Parathyroid adenoma (tissue), 2 donors: ENCODE measurements at regions not wholly inside any gene's neighbourhood (a gene's known extent, or its start where the extent isn't known, plus 50 kb on each side); places are given as distances from the start of the nearest gene placed in this dataset.
"Not testable (repeated sequence)": the region's sequence is repeated elsewhere in the genome, so short reads cannot be mapped to it uniquely, and the experiment has no call there.

Source experiments
- H2AFZ ChIP-seq: fragments of 300-600 bp; sonication (generic); one replicate; pipeline ENCODE4 v1.7.0; 2017; ENCODE audit warnings: antibody characterized with exemption, mild to moderate bottlenecking
- H3K27ac ChIP-seq: fragments of 300-600 bp; sonication (generic); one replicate; pipeline ENCODE4 v1.7.0; 2017
- H3K27me3 ChIP-seq: fragments of 300-600 bp; sonication (generic); one replicate; pipeline ENCODE4 v1.7.0; 2017; ENCODE audit warnings: low read length; ENCODE audit not compliant: control insufficient read depth, insufficient read depth
- H3K36me3 ChIP-seq: fragments of 300-600 bp; sonication (generic); one replicate; pipeline ENCODE4 v1.7.0; 2017; ENCODE audit warnings: low read length; ENCODE audit not compliant: control insufficient read depth, insufficient read depth
- H3K4me1 ChIP-seq: fragments of 300-600 bp; sonication (generic); one replicate; pipeline ENCODE4 v1.7.0; 2017; ENCODE audit warnings: control low read depth
- H3K4me2 ChIP-seq: fragments of 300-600 bp; sonication (generic); one replicate; pipeline ENCODE4 v1.7.0; 2017; ENCODE audit warnings: low read length
- H3K4me3 ChIP-seq: fragments of 300-600 bp; sonication (generic); one replicate; pipeline ENCODE4 v1.7.0; 2017; ENCODE audit warnings: low read depth, low read length
- H3K79me2 ChIP-seq: fragments of 300-600 bp; sonication (generic); one replicate; pipeline ENCODE4 v1.7.0; 2017; ENCODE audit warnings: control low read depth
- H3K9ac ChIP-seq: fragments of 300-600 bp; sonication (generic); one replicate; pipeline ENCODE4 v1.7.0; 2017; ENCODE audit warnings: mild to moderate bottlenecking
- H3K9me3 ChIP-seq: fragments of 300-600 bp; sonication (generic); one replicate; pipeline ENCODE4 v1.7.0; 2017; ENCODE audit warnings: low read length; ENCODE audit not compliant: control insufficient read depth
- TF ChIP-seq, protein P1 (sequence below): fragments of 300-600 bp; sonication (generic); IDR thresholded peaks from one replicate; pipeline ENCODE4 v1.7.0; 2017; ENCODE audit warnings: antibody characterized with exemption, mild to moderate bottlenecking
- donor health status: primary hyperparathyroidism.

DNA sequence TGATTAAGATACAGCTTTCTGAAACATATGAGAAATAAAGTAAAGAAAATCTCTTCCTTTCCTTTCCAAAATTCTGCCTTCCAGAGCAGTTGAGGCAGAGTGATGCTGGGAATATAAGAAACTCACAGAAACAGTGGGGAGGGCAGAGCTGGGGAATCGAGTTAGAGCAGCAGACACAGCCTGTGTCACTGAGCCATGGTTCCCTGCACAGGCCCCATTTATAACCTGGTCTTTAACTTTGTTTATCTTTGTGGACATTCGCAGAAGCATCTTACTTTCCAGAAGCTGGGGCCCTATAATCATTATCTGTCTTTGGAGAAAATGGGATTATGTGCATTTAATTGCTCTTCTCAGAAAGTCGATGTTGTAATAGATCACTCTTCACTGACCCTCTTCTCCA is 349.1 kb downstream of the SETD4 start:
- TF ChIP-seq, protein P1, sequence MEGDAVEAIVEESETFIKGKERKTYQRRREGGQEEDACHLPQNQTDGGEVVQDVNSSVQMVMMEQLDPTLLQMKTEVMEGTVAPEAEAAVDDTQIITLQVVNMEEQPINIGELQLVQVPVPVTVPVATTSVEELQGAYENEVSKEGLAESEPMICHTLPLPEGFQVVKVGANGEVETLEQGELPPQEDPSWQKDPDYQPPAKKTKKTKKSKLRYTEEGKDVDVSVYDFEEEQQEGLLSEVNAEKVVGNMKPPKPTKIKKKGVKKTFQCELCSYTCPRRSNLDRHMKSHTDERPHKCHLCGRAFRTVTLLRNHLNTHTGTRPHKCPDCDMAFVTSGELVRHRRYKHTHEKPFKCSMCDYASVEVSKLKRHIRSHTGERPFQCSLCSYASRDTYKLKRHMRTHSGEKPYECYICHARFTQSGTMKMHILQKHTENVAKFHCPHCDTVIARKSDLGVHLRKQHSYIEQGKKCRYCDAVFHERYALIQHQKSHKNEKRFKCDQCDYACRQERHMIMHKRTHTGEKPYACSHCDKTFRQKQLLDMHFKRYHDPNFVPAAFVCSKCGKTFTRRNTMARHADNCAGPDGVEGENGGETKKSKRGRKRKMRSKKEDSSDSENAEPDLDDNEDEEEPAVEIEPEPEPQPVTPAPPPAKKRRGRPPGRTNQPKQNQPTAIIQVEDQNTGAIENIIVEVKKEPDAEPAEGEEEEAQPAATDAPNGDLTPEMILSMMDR, result no peak
- Histone ChIP-seq H2AFZ (no peak overlapping the region), H3K27ac (no peak overlapping the region), H3K9ac (no peak overlapping the region), H3K27me3 (no peaks in the 10 kb centered on the region), H3K36me3 (no peaks in the 10 kb centered on the region), H3K4me2 (no peak overlapping the region), H3K4me1 (no peaks in the 10 kb centered on the region), H3K4me3 (no peak overlapping the region), H3K79me2 (no peaks in the 10 kb centered on the region), H3K9me3 (no peaks in the 10 kb centered on the region)

DNA sequence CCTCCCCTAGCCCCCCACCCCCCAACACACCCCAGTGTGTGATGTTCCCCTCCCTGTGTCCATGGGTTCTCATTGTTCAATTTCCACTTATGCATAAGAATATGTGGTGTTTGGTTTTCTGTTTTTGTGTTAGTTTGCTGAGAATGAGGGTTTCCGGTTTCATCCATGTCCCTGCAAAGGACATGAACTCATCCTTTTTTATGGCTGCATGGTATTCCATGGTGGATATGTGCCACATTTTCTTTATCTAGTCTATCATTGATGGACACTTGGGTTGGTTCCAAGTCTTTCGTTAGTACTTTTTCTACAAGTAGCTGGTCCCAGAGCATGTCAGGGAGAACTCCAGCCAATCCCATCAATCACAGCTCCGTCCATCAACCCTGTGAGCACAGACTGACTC is 350.3 kb downstream of the SETD4 start:
- H3K9ac ChIP-seq, H3K4me1 ChIP-seq, H3K9me3 ChIP-seq, H2AFZ ChIP-seq, H3K4me3 ChIP-seq, H3K4me2 ChIP-seq, H3K79me2 ChIP-seq, H3K27ac ChIP-seq, H3K36me3 ChIP-seq, H3K27me3 ChIP-seq: not testable (repeated sequence)

DNA sequence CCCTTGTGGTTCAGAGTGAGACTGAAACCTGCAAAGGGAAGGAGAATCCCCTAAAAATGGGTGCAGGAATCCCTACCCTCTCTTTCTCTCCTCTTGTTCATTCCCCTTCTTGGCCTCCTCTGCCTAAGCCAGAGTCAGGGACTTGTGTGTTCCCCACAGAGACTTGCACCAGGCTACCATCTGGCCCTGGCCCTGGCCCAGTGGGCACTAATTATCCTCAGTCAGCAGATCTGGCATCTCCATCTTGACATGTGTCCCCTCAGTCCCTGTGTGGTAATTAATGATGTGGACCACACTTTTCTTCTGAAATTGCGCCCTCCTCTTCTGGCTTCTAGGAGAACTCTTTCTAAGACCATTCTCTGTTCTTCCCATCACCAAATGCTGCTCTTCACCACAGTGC is 354.4 kb downstream of the SETD4 start:
- H3K27me3 ChIP-seq, result no peaks in the 10 kb centered on the region
- no peaks in the 10 kb centered on the region for H3K9me3 ChIP-seq
- TF ChIP-seq, protein P1, result no peak
- no peak overlapping the region for H3K27ac ChIP-seq
- no peak overlapping the region for H3K4me2 ChIP-seq
- H2AFZ ChIP-seq, result no peak overlapping the region
- H3K9ac ChIP-seq, result no peak overlapping the region
- no peak overlapping the region for H3K4me3 ChIP-seq
- no peaks in the 10 kb centered on the region for H3K4me1 ChIP-seq
- H3K79me2 ChIP-seq, result no peaks in the 10 kb centered on the region
- H3K36me3 ChIP-seq, result no peaks in the 10 kb centered on the region

DNA sequence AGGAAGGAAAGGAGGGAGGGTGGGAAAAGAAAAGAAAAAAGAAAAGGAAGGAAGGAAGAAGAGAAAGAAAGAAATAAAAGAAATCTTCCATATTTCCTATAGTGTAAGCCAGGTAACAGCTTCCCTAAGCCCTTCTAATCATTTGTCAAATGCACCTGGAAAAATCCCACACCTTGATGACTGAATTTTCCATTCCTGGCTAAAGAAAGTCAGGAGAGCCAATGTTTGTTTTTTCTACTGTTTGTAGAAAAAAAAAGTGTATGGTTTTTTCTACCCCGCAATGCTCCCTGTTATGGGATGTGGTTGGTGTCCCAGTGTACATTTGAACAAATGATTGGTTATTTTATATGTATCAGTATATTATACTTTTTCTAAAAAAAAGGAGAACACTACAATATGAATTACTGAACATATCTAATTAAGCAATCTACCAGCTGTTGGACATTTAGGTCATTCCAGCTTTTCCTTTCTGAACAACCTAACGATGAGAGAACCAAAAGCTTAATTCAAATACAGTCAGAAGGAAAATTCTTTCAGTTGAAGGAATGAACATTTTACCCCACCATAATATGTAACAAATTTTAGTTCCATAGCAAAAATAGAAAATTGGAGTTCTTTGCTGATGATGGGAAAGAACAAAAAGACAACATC is 355.0 kb downstream of the SETD4 start:
- H3K4me2 ChIP-seq, result no peak overlapping the region
- no peak overlapping the region for H3K27ac ChIP-seq
- H3K36me3 ChIP-seq, result no peaks in the 10 kb centered on the region
- H3K4me1 ChIP-seq, result no peaks in the 10 kb centered on the region
- no peaks in the 10 kb centered on the region for H3K79me2 ChIP-seq
- no peak overlapping the region for H3K9ac ChIP-seq
- H3K9me3 ChIP-seq, result no peaks in the 10 kb centered on the region
- H2AFZ ChIP-seq, result no peak overlapping the region
- TF ChIP-seq, protein P1, result no peak
- no peak overlapping the region for H3K4me3 ChIP-seq
- no peaks in the 10 kb centered on the region for H3K27me3 ChIP-seq

DNA sequence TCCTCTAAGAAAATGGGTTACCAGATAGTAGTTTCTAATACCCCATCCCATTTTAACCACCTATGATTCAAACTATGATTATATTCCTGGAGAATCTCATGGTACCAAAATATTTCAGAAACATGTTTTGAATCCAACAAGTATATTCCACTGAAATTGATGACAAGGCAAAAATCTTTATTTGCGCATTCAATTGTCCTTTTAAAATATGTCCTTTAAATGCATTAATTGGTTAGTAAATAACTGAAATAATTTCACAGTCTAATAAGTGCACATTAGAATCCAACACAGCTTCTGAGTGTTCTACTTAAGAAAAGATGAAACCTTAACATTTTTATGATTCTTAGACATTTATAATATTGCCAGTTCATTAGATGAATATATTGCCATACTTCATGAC is 356.6 kb downstream of the SETD4 start:
- H3K36me3 ChIP-seq, result no peaks in the 10 kb centered on the region
- H3K4me3 ChIP-seq, result no peak overlapping the region
- no peaks in the 10 kb centered on the region for H3K9me3 ChIP-seq
- TF ChIP-seq, protein P1, result no peak
- no peak overlapping the region for H3K4me2 ChIP-seq
- H3K9ac ChIP-seq, result no peak overlapping the region
- H3K27me3 ChIP-seq, result no peaks in the 10 kb centered on the region
- no peaks in the 10 kb centered on the region for H3K79me2 ChIP-seq
- H3K27ac ChIP-seq, result no peak overlapping the region
- H3K4me1 ChIP-seq, result no peaks in the 10 kb centered on the region
- no peak overlapping the region for H2AFZ ChIP-seq
